ENCODE measurements at regions not wholly inside any gene's neighbourhood (a gene's known extent, or its start where the extent isn't known, plus 50 kb on each side); places are given as distances from the start of the nearest gene placed in this dataset.

GRCh38 chr3:44032487-44032886 lies 209.2 kb upstream of the TOPAZ1 start:
- TF ChIP-seq CTCF (conservative IDR thresholded peaks at IDR 0.05; ENCODE audit: low read length) (no peak), EZH2phosphoT487 (IDR thresholded peaks at IDR 0.05; ENCODE audit: borderline replicate concordance) (no peak)

Measured in Loucy (cell line).